HCT116 (cell line): ENCODE measurements at regions not wholly inside any gene's neighbourhood (a gene's known extent, or its start where the extent isn't known, plus 50 kb on each side); places are given as distances from the start of the nearest gene placed in this dataset.

ENCODE experiments used
- ATAC-seq: fragments of 200-7000 bp; cut with Tn5 transposase; 2 replicates; pipeline ENCODE4 v1.9.1; 2020; ENCODE audit warnings: mild to moderate bottlenecking, moderate library complexity
- BruUV-seq: library from RNA; stranded (reverse); fragments of 400-500 nt; replicated peaks from 2 replicates; lab custom pipeline; 2021; lab: Mats Ljungman, UMichigan
- CTCF ChIA-PET: fragments of 300-600 bp; sonication (Branson Sonifier 250); formaldehyde crosslinking; loops from one replicate; lab custom pipeline; 2021; ENCODE audit warnings: antibody characterized with exemption; lab: Charles Lee
- POLR2A ChIA-PET: fragments of 300-600, 350-600 bp; sonication (Branson Sonifier 250); formaldehyde crosslinking; loops from one replicate; lab custom pipeline; 2021; ENCODE audit warnings: antibody characterized with exemption; lab: Charles Lee
- RAD21 ChIA-PET, 2 experiments: fragments of 300-600 bp; sonication (Branson Sonifier 250); formaldehyde crosslinking; loops; one replicate each; lab custom pipeline; 2023; ENCODE audit warnings: low total read pairs in 2 of 2; ENCODE audit not compliant: uncharacterized antibody in 2 of 2, unreplicated experiment in 2 of 2, low non-redundant PET in 1 of 2; lab: Charles Lee
- DNase-seq: peaks from one replicate; pipeline ENCODE4 v3.0.0-alpha.2; 2010; ENCODE audit warnings: low read depth, low spot score
- H2AFZ ChIP-seq: fragments of 200-600 bp; shearing (Covaris generic), sonication (generic); 2 replicates; pipeline ENCODE4 v1.6.1; 2017; ENCODE audit warnings: low read depth, mixed run types, mixed read lengths, antibody characterized with exemption, low read length; ENCODE audit not compliant: poor library complexity, severe bottlenecking
- H3K27ac ChIP-seq: 2 replicates; pipeline ENCODE4 v1.5.1; 2012; ENCODE audit warnings: low read depth, low read length
- H3K27me3 ChIP-seq: fragments of 200-600 bp; sonication (generic); 2 replicates; pipeline ENCODE4 v1.6.1; 2016; ENCODE audit warnings: mixed run types, low read length, mixed read lengths; ENCODE audit not compliant: insufficient read depth
- H3K36me3 ChIP-seq, 2 experiments: fragments of 200-500 bp in 1 of 2; fragments of 200-600 bp in 1 of 2; sonication (Bioruptor generic) in 1 of 2; sonication (generic) in 1 of 2; 2 replicates each; pipeline versions ENCODE4 v1.5.1 to v1.6.1; 2014 to 2016; ENCODE audit warnings: low read length in 2 of 2, inconsistent platforms in 1 of 2, mixed read lengths in 1 of 2, mixed run types in 1 of 2; ENCODE audit not compliant: insufficient read depth in 2 of 2, control insufficient read depth in 1 of 2
- H3K4me1 ChIP-seq, 2 experiments: fragments of 200-600 bp in 1 of 2; sonication (generic) in 1 of 2; 2 replicates each; pipeline versions ENCODE4 v1.5.1 to v1.6.1; 2012 to 2017; ENCODE audit warnings: low read length in 2 of 2, inconsistent platforms in 1 of 2, mild to moderate bottlenecking in 1 of 2, mixed read lengths in 1 of 2, mixed run types in 1 of 2, moderate library complexity in 1 of 2; ENCODE audit not compliant: insufficient read depth in 2 of 2, control insufficient read depth in 1 of 2
- H3K4me2 ChIP-seq: fragments of 200-600 bp; sonication (generic); 2 replicates; pipeline ENCODE4 v1.6.1; 2017; ENCODE audit warnings: mixed run types, low read length, mixed read lengths
- H3K4me3 ChIP-seq, 2 experiments: fragments of 200-600 bp in 1 of 2; sonication (generic) in 1 of 2; replicated peaks in 1 of 2; 2 replicates each; pipeline ENCODE4 v1.5.1; 2011 to 2016; ENCODE audit warnings: low read length in 2 of 2, control low read depth in 1 of 2, low read depth in 1 of 2, mild to moderate bottlenecking in 1 of 2, mixed read lengths in 1 of 2, mixed run types in 1 of 2
- H3K79me2 ChIP-seq: fragments of 200-600 bp; sonication (generic); 2 replicates; pipeline ENCODE4 v1.6.1; 2017; ENCODE audit warnings: mild to moderate bottlenecking, mixed run types, low read length, moderate library complexity, mixed read lengths; ENCODE audit not compliant: insufficient read depth
- H3K9ac ChIP-seq: fragments of 200-600 bp; sonication (generic); 2 replicates; pipeline ENCODE4 v1.6.1; 2016; ENCODE audit warnings: low read length, mixed read lengths
- H3K9me2 ChIP-seq: fragments of 200-600 bp; sonication (generic), shearing (Covaris generic); 2 replicates; pipeline ENCODE4 v1.6.1; 2017; ENCODE audit warnings: mixed run types, mild to moderate bottlenecking, moderate library complexity; ENCODE audit not compliant: insufficient read depth
- H3K9me3 ChIP-seq, 2 experiments: fragments of 200-500 bp in 1 of 2; fragments of 200-600 bp in 1 of 2; sonication (Bioruptor generic) in 1 of 2; sonication (generic) in 1 of 2; 2 replicates each; pipeline ENCODE4 v1.6.1; 2014 to 2017; ENCODE audit warnings: low read length in 2 of 2, mixed read lengths in 2 of 2, inconsistent platforms in 1 of 2, low read depth in 1 of 2, mild to moderate bottlenecking in 1 of 2, mixed run types in 1 of 2, moderate library complexity in 1 of 2; ENCODE audit not compliant: control insufficient read depth in 1 of 2, insufficient read depth in 1 of 2
- H4K20me1 ChIP-seq: fragments of 200-600 bp; sonication (generic), shearing (Covaris generic); 2 replicates; pipeline ENCODE4 v1.6.1; 2017; ENCODE audit warnings: mixed run types, mild to moderate bottlenecking, moderate library complexity; ENCODE audit not compliant: insufficient read depth
- CEBPB ChIP-seq: IDR thresholded peaks from 2 replicates; pipeline ENCODE4 v1.6.1; 2012; ENCODE audit warnings: low read depth
- CTCF ChIP-seq, 3 experiments: fragments of 200-600 bp in 1 of 3; sonication (generic) in 1 of 3; IDR thresholded peaks in 2 of 3; conservative IDR thresholded peaks in 1 of 3; 2 replicates each; pipeline ENCODE4 v1.5.1; 2012 to 2017; ENCODE audit warnings: low read depth in 2 of 3, low read length in 2 of 3, antibody characterized with exemption in 1 of 3, borderline replicate concordance in 1 of 3, control low read depth in 1 of 3, mild to moderate bottlenecking in 1 of 3, mixed read lengths in 1 of 3, mixed run types in 1 of 3, moderate library complexity in 1 of 3; ENCODE audit not compliant: insufficient read depth in 1 of 3
- EZH2 ChIP-seq: fragments of 200-600 bp; sonication (generic); IDR thresholded peaks from 2 replicates; pipeline ENCODE4 v1.6.1; 2017; ENCODE audit warnings: antibody characterized with exemption, mixed run types
- EZH2phosphoT487 ChIP-seq: fragments of 200-600 bp; IDR thresholded peaks from 2 replicates; pipeline ENCODE4 v1.6.1; 2018; ENCODE audit warnings: antibody characterized with exemption, borderline replicate concordance
- MAX ChIP-seq: IDR thresholded peaks from 2 replicates; pipeline ENCODE4 v1.6.1; 2012
- POLR2A ChIP-seq: IDR thresholded peaks from 2 replicates; pipeline ENCODE4 v1.7.0; 2011; ENCODE audit warnings: borderline replicate concordance; ENCODE audit not compliant: insufficient read depth, insufficient read length; ENCODE audit errors: extremely low read depth
- POLR2AphosphoS5 ChIP-seq: IDR thresholded peaks from 2 replicates; pipeline ENCODE4 v1.6.1; 2011; ENCODE audit warnings: mild to moderate bottlenecking, low read depth, low read length, moderate library complexity
- REST ChIP-seq: IDR thresholded peaks from 2 replicates; pipeline ENCODE4 v1.6.1; 2012; ENCODE audit warnings: low read depth
- SIN3A ChIP-seq: IDR thresholded peaks from 2 replicates; pipeline ENCODE4 v1.6.1; 2012; ENCODE audit warnings: low read depth
- TCF7L2 ChIP-seq: IDR thresholded peaks from 2 replicates; pipeline ENCODE4 v1.7.0; 2011; ENCODE audit warnings: borderline replicate concordance, inconsistent platforms; ENCODE audit not compliant: insufficient read depth, insufficient read length; ENCODE audit errors: extremely low read depth
- YY1 ChIP-seq: IDR thresholded peaks from 2 replicates; pipeline ENCODE4 v1.6.1; 2011; ENCODE audit warnings: low read length, low read depth, moderate library complexity, mild to moderate bottlenecking; ENCODE audit not compliant: insufficient replicate concordance; ENCODE audit errors: extremely low read depth
- ZBTB33 ChIP-seq: IDR thresholded peaks from 2 replicates; pipeline ENCODE4 v1.6.1; 2011; ENCODE audit warnings: mild to moderate bottlenecking, low read length, moderate library complexity; ENCODE audit not compliant: insufficient replicate concordance; ENCODE audit errors: extremely low read depth
- ZNF274 ChIP-seq: fragments of 200-500 bp; sonication (Bioruptor generic); IDR thresholded peaks from 2 replicates; pipeline ENCODE4 v1.6.1; 2014; ENCODE audit warnings: mild to moderate bottlenecking, low read depth, low read length, inconsistent platforms
- intact Hi-C: fragments of 100-400 bp; cut with micrococcal nuclease; formaldehyde crosslinking; loops from 2 replicates; pipeline ENCODE4 v1.10.0; 2022

- no peak overlapping the region for H3K4me3 ChIP-seq
- no peaks in the 10 kb centered on the region for H3K79me2 ChIP-seq
- H3K9me2 ChIP-seq = no peaks in the 10 kb centered on the region
- ATAC-seq (no peak), DNase-seq (no peak)
- POLR2A ChIA-PET = no interaction called here
- no peak overlapping the region for H3K27ac ChIP-seq
- CTCF ChIA-PET = no interaction called here
- H3K36me3 ChIP-seq = no peaks in the 10 kb centered on the region
- intact Hi-C loops = no loop called here
- TF ChIP-seq CEBPB (no peak), MAX (no peak), REST (no peak), TCF7L2 (no peak), ZBTB33 (no peak), CTCF (IDR thresholded peaks at IDR 0.05 in 2 of 3, conservative IDR thresholded peaks at IDR 0.05 in 1 of 3; ENCODE audit: borderline replicate concordance in 1 of 3, insufficient read depth in 1 of 3, low read depth in 2 of 3, low read length in 2 of 3) (no peak), EZH2 (no peak), ZNF274 (no peak), POLR2AphosphoS5 (no peak), YY1 (no peak), SIN3A (no peak), POLR2A (no peak), EZH2phosphoT487 (no peak)
- H3K9ac ChIP-seq = no peak overlapping the region
- no peaks in the 10 kb centered on the region for H4K20me1 ChIP-seq
- no peaks in the 10 kb centered on the region for H3K4me1 ChIP-seq
- H3K9me3 ChIP-seq = no peaks in the 10 kb centered on the region
- no peak overlapping the region for H2AFZ ChIP-seq
- BruUV-seq = no TSS peak
- RAD21 ChIA-PET = no interaction called here
- no peak overlapping the region for H3K4me2 ChIP-seq
- H3K27me3 ChIP-seq = no peaks in the 10 kb centered on the region
Measured at GRCh38 chr3:106172780-106173179, 304.0 kb upstream of the CBLB start.
